HCT116 (cell line): ENCODE measurements at regions not wholly inside any gene's neighbourhood (a gene's known extent, or its start where the extent isn't known, plus 50 kb on each side); places are given as distances from the start of the nearest gene placed in this dataset.

Experiments used
- ATAC-seq: fragments of 200-7000 bp; cut with Tn5 transposase; 2 replicates; pipeline ENCODE4 v1.9.1; 2020; ENCODE audit warnings: mild to moderate bottlenecking, moderate library complexity
- BruUV-seq: library from RNA; stranded (reverse); fragments of 400-500 nt; replicated peaks from 2 replicates; lab custom pipeline; 2021; lab: Mats Ljungman, UMichigan
- CTCF ChIA-PET: fragments of 300-600 bp; sonication (Branson Sonifier 250); formaldehyde crosslinking; loops from one replicate; lab custom pipeline; 2021; ENCODE audit warnings: antibody characterized with exemption; lab: Charles Lee
- POLR2A ChIA-PET: fragments of 300-600, 350-600 bp; sonication (Branson Sonifier 250); formaldehyde crosslinking; loops from one replicate; lab custom pipeline; 2021; ENCODE audit warnings: antibody characterized with exemption; lab: Charles Lee
- RAD21 ChIA-PET, 2 experiments: fragments of 300-600 bp; sonication (Branson Sonifier 250); formaldehyde crosslinking; loops; one replicate each; lab custom pipeline; 2023; ENCODE audit warnings: low total read pairs in 2 of 2; ENCODE audit not compliant: uncharacterized antibody in 2 of 2, unreplicated experiment in 2 of 2, low non-redundant PET in 1 of 2; lab: Charles Lee
- DNase-seq: peaks from one replicate; pipeline ENCODE4 v3.0.0-alpha.2; 2010; ENCODE audit warnings: low read depth, low spot score
- H2AFZ ChIP-seq: fragments of 200-600 bp; shearing (Covaris generic), sonication (generic); 2 replicates; pipeline ENCODE4 v1.6.1; 2017; ENCODE audit warnings: low read depth, mixed run types, mixed read lengths, antibody characterized with exemption, low read length; ENCODE audit not compliant: poor library complexity, severe bottlenecking
- H3K27ac ChIP-seq: 2 replicates; pipeline ENCODE4 v1.5.1; 2012; ENCODE audit warnings: low read depth, low read length
- H3K27me3 ChIP-seq: fragments of 200-600 bp; sonication (generic); 2 replicates; pipeline ENCODE4 v1.6.1; 2016; ENCODE audit warnings: mixed run types, low read length, mixed read lengths; ENCODE audit not compliant: insufficient read depth
- H3K36me3 ChIP-seq, 2 experiments: fragments of 200-500 bp in 1 of 2; fragments of 200-600 bp in 1 of 2; sonication (Bioruptor generic) in 1 of 2; sonication (generic) in 1 of 2; 2 replicates each; pipeline versions ENCODE4 v1.5.1 to v1.6.1; 2014 to 2016; ENCODE audit warnings: low read length in 2 of 2, inconsistent platforms in 1 of 2, mixed read lengths in 1 of 2, mixed run types in 1 of 2; ENCODE audit not compliant: insufficient read depth in 2 of 2, control insufficient read depth in 1 of 2
- H3K4me1 ChIP-seq, 2 experiments: fragments of 200-600 bp in 1 of 2; sonication (generic) in 1 of 2; 2 replicates each; pipeline versions ENCODE4 v1.5.1 to v1.6.1; 2012 to 2017; ENCODE audit warnings: low read length in 2 of 2, inconsistent platforms in 1 of 2, mild to moderate bottlenecking in 1 of 2, mixed read lengths in 1 of 2, mixed run types in 1 of 2, moderate library complexity in 1 of 2; ENCODE audit not compliant: insufficient read depth in 2 of 2, control insufficient read depth in 1 of 2
- H3K4me2 ChIP-seq: fragments of 200-600 bp; sonication (generic); 2 replicates; pipeline ENCODE4 v1.6.1; 2017; ENCODE audit warnings: mixed run types, low read length, mixed read lengths
- H3K4me3 ChIP-seq, 2 experiments: fragments of 200-600 bp in 1 of 2; sonication (generic) in 1 of 2; replicated peaks in 1 of 2; 2 replicates each; pipeline ENCODE4 v1.5.1; 2011 to 2016; ENCODE audit warnings: low read length in 2 of 2, control low read depth in 1 of 2, low read depth in 1 of 2, mild to moderate bottlenecking in 1 of 2, mixed read lengths in 1 of 2, mixed run types in 1 of 2
- H3K79me2 ChIP-seq: fragments of 200-600 bp; sonication (generic); 2 replicates; pipeline ENCODE4 v1.6.1; 2017; ENCODE audit warnings: mild to moderate bottlenecking, mixed run types, low read length, moderate library complexity, mixed read lengths; ENCODE audit not compliant: insufficient read depth
- H3K9ac ChIP-seq: fragments of 200-600 bp; sonication (generic); 2 replicates; pipeline ENCODE4 v1.6.1; 2016; ENCODE audit warnings: low read length, mixed read lengths
- H3K9me2 ChIP-seq: fragments of 200-600 bp; sonication (generic), shearing (Covaris generic); 2 replicates; pipeline ENCODE4 v1.6.1; 2017; ENCODE audit warnings: mixed run types, mild to moderate bottlenecking, moderate library complexity; ENCODE audit not compliant: insufficient read depth
- H3K9me3 ChIP-seq, 2 experiments: fragments of 200-500 bp in 1 of 2; fragments of 200-600 bp in 1 of 2; sonication (Bioruptor generic) in 1 of 2; sonication (generic) in 1 of 2; 2 replicates each; pipeline ENCODE4 v1.6.1; 2014 to 2017; ENCODE audit warnings: low read length in 2 of 2, mixed read lengths in 2 of 2, inconsistent platforms in 1 of 2, low read depth in 1 of 2, mild to moderate bottlenecking in 1 of 2, mixed run types in 1 of 2, moderate library complexity in 1 of 2; ENCODE audit not compliant: control insufficient read depth in 1 of 2, insufficient read depth in 1 of 2
- H4K20me1 ChIP-seq: fragments of 200-600 bp; sonication (generic), shearing (Covaris generic); 2 replicates; pipeline ENCODE4 v1.6.1; 2017; ENCODE audit warnings: mixed run types, mild to moderate bottlenecking, moderate library complexity; ENCODE audit not compliant: insufficient read depth
- CTCF ChIP-seq, 3 experiments: fragments of 200-600 bp in 1 of 3; sonication (generic) in 1 of 3; IDR thresholded peaks in 2 of 3; conservative IDR thresholded peaks in 1 of 3; 2 replicates each; pipeline ENCODE4 v1.5.1; 2012 to 2017; ENCODE audit warnings: low read depth in 2 of 3, low read length in 2 of 3, antibody characterized with exemption in 1 of 3, borderline replicate concordance in 1 of 3, control low read depth in 1 of 3, mild to moderate bottlenecking in 1 of 3, mixed read lengths in 1 of 3, mixed run types in 1 of 3, moderate library complexity in 1 of 3; ENCODE audit not compliant: insufficient read depth in 1 of 3
- EGR1 ChIP-seq: IDR thresholded peaks from 2 replicates; pipeline ENCODE4 v1.6.1; 2012; ENCODE audit warnings: low read depth
- EZH2phosphoT487 ChIP-seq: fragments of 200-600 bp; IDR thresholded peaks from 2 replicates; pipeline ENCODE4 v1.6.1; 2018; ENCODE audit warnings: antibody characterized with exemption, borderline replicate concordance
- FOSL1 ChIP-seq: IDR thresholded peaks from 2 replicates; pipeline ENCODE4 v1.6.1; 2012; ENCODE audit warnings: low read depth
- JUND ChIP-seq: IDR thresholded peaks from 2 replicates; pipeline ENCODE4 v1.6.1; 2012
- POLR2A ChIP-seq: IDR thresholded peaks from 2 replicates; pipeline ENCODE4 v1.7.0; 2011; ENCODE audit warnings: borderline replicate concordance; ENCODE audit not compliant: insufficient read depth, insufficient read length; ENCODE audit errors: extremely low read depth
- POLR2AphosphoS5 ChIP-seq: IDR thresholded peaks from 2 replicates; pipeline ENCODE4 v1.6.1; 2011; ENCODE audit warnings: mild to moderate bottlenecking, low read depth, low read length, moderate library complexity
- REST ChIP-seq: IDR thresholded peaks from 2 replicates; pipeline ENCODE4 v1.6.1; 2012; ENCODE audit warnings: low read depth
- SIN3A ChIP-seq: IDR thresholded peaks from 2 replicates; pipeline ENCODE4 v1.6.1; 2012; ENCODE audit warnings: low read depth
- SP1 ChIP-seq: IDR thresholded peaks from 2 replicates; pipeline ENCODE4 v1.6.1; 2012; ENCODE audit warnings: low read depth
- SRF ChIP-seq: IDR thresholded peaks from 2 replicates; pipeline ENCODE4 v1.6.1; 2012; ENCODE audit warnings: low read depth
- TCF7L2 ChIP-seq: IDR thresholded peaks from 2 replicates; pipeline ENCODE4 v1.7.0; 2011; ENCODE audit warnings: borderline replicate concordance, inconsistent platforms; ENCODE audit not compliant: insufficient read depth, insufficient read length; ENCODE audit errors: extremely low read depth
- ZBTB33 ChIP-seq: IDR thresholded peaks from 2 replicates; pipeline ENCODE4 v1.6.1; 2011; ENCODE audit warnings: mild to moderate bottlenecking, low read length, moderate library complexity; ENCODE audit not compliant: insufficient replicate concordance; ENCODE audit errors: extremely low read depth
- ZFX ChIP-seq: fragments of 450-650 bp; IDR thresholded peaks from 2 replicates; pipeline ENCODE4 v1.6.1; 2017
- ZNF274 ChIP-seq: fragments of 200-500 bp; sonication (Bioruptor generic); IDR thresholded peaks from 2 replicates; pipeline ENCODE4 v1.6.1; 2014; ENCODE audit warnings: mild to moderate bottlenecking, low read depth, low read length, inconsistent platforms
- intact Hi-C: fragments of 100-400 bp; cut with micrococcal nuclease; formaldehyde crosslinking; loops from 2 replicates; pipeline ENCODE4 v1.10.0; 2022

- H3K4me1 ChIP-seq: no peaks in the 10 kb centered on the region
- no peak for DNase-seq
- H3K9me3 ChIP-seq: no peaks in the 10 kb centered on the region
- no peak for TF ChIP-seq ZNF274
- no peak for TF ChIP-seq ZFX
- TF ChIP-seq REST: no peak
- TF ChIP-seq TCF7L2: no peak
- TF ChIP-seq SP1: no peak
- no peak for TF ChIP-seq CTCF (IDR thresholded peaks at IDR 0.05 in 2 of 3, conservative IDR thresholded peaks at IDR 0.05 in 1 of 3; ENCODE audit: borderline replicate concordance in 1 of 3, insufficient read depth in 1 of 3, low read depth in 2 of 3, low read length in 2 of 3)
- no peak for TF ChIP-seq FOSL1
- TF ChIP-seq POLR2A: no peak
- no peak for TF ChIP-seq EZH2phosphoT487
- no peak for TF ChIP-seq ZBTB33
- no peak for TF ChIP-seq EGR1
- no peak for TF ChIP-seq JUND
- no peak for TF ChIP-seq SIN3A
- TF ChIP-seq SRF: no peak
- TF ChIP-seq POLR2AphosphoS5: no peak
- H3K9ac ChIP-seq: no peak overlapping the region
- intact Hi-C loops: no loop called here
- H3K4me3 ChIP-seq: no peak overlapping the region
- no TSS peak for BruUV-seq
- CTCF ChIA-PET: no interaction called here
- POLR2A ChIA-PET: no interaction called here
- H3K27me3 ChIP-seq: peaks cover 29% of the 10 kb centered on the region
- H3K36me3 ChIP-seq: no peaks in the 10 kb centered on the region
- H4K20me1 ChIP-seq: no peaks in the 10 kb centered on the region
- RAD21 ChIA-PET: no interaction called here
- H3K79me2 ChIP-seq: no peaks in the 10 kb centered on the region
- H3K27ac ChIP-seq: no peak overlapping the region
- no peaks in the 10 kb centered on the region for H3K9me2 ChIP-seq
- ATAC-seq: no peak
- no peak overlapping the region for H2AFZ ChIP-seq
- no peak overlapping the region for H3K4me2 ChIP-seq
These were observed 57.6 kb upstream of the DOCK1 start for GRCh38 chr10:126847666-126848065.
